Activated naive CD8-positive, alpha-beta T cell (primary cell): ENCODE measurements at regions not wholly inside any gene's neighbourhood (a gene's known extent, or its start where the extent isn't known, plus 50 kb on each side); places are given as distances from the start of the nearest gene placed in this dataset.
"Not testable (repeated sequence)": the region's sequence is repeated elsewhere in the genome, so short reads cannot be mapped to it uniquely, and the experiment has no call there.

ENCODE experiments used
- H3K27ac Mint-ChIP-seq: one replicate; pipeline ENCODE4 v1.8.0; 2021; ENCODE audit warnings: mixed read lengths
- H3K27me3 Mint-ChIP-seq: one replicate; pipeline ENCODE4 v1.8.0; 2021; ENCODE audit warnings: mixed read lengths
- H3K36me3 Mint-ChIP-seq: one replicate; pipeline ENCODE4 v1.8.0; 2021; ENCODE audit warnings: mixed read lengths
- H3K4me1 Mint-ChIP-seq: one replicate; pipeline ENCODE4 v1.8.0; 2021; ENCODE audit warnings: low read depth, mixed read lengths
- H3K4me3 Mint-ChIP-seq: one replicate; pipeline ENCODE4 v1.8.0; 2021; ENCODE audit warnings: mild to moderate bottlenecking, mixed read lengths
- H3K9me3 Mint-ChIP-seq: one replicate; pipeline ENCODE4 v1.8.0; 2021; ENCODE audit warnings: low read depth, mixed read lengths

- no peaks in the 10 kb centered on the region for H3K9me3 Mint-ChIP-seq
- H3K27me3 Mint-ChIP-seq, result peaks cover 14% of the 10 kb centered on the region
- H3K36me3 Mint-ChIP-seq, result no peaks in the 10 kb centered on the region
- no peak overlapping the region for H3K27ac Mint-ChIP-seq
- no peak overlapping the region for H3K4me3 Mint-ChIP-seq
- no peaks in the 10 kb centered on the region for H3K4me1 Mint-ChIP-seq
Observed at GRCh38 chr9:97766610-97767009, 69.5 kb upstream of the XPA start.

DNA sequence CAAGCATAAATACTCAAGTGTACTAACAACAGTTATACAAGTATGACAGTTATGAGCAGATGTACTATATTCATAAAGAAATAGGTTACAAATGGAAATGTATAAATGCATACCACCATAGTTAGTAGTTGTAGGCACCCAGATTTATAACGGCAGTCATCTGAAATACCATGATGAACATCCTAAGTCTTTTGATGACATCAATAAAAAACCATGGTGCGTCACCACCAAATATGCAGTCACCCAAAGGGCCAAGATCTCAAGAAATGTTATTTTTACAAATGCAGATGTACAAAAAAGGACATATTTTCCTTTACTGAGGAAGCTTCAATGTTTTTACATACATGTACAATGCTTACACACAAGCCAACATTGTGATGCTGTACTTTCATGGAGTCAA is 70.8 kb upstream of the XPA start:
- no peak overlapping the region for H3K4me3 Mint-ChIP-seq
- H3K4me1 Mint-ChIP-seq, result no peaks in the 10 kb centered on the region
- no peaks in the 10 kb centered on the region for H3K36me3 Mint-ChIP-seq
- H3K27me3 Mint-ChIP-seq, result peaks cover 10% of the 10 kb centered on the region
- no peak overlapping the region for H3K27ac Mint-ChIP-seq
- H3K9me3 Mint-ChIP-seq, result no peaks in the 10 kb centered on the region

- Mint-ChIP-seq H3K27ac (no peak overlapping the region), H3K36me3 (no peaks in the 10 kb centered on the region), H3K4me3 (no peak overlapping the region), H3K9me3 (no peaks in the 10 kb centered on the region), H3K4me1 (no peaks in the 10 kb centered on the region), H3K27me3 (peaks cover 10% of the 10 kb centered on the region)
Observed at GRCh38 chr9:97768746-97769145, 71.6 kb upstream of the XPA start.

GRCh38 chr9:97769208-97769607 is 72.1 kb upstream of the XPA start:
- Mint-ChIP-seq H3K36me3 (no peaks in the 10 kb centered on the region), H3K27me3 (peaks cover 12% of the 10 kb centered on the region), H3K4me3 (no peak overlapping the region), H3K9me3 (no peaks in the 10 kb centered on the region), H3K4me1 (no peaks in the 10 kb centered on the region), H3K27ac (no peak overlapping the region)

DNA sequence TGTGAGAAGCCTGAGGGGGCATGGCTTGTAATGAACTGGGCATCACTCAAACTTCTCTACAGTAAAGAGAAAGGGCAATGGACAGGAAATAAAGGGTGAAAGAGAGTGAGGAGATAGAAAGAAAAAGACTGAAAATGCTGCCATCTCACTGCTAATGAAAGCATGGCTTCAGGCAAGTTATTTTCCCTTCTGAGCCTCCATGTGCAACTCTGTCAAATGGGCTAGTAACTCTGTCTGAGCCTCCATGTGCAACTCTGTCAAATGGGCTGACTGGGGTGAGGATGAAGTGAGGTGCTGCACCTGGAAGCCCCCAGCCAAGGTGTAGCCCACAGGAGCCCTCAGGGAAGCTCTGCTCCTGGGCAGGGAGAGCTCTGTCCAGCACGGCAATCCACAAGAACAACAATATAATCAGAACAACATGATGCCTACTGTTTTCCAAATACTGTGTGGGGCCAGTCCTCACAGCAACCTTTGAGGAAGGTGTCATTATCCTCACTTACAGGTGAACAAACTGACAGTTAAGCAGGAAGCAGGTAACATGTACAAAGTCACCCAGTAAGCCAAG is 73.8 kb upstream of the XPA start:
- no peak overlapping the region for H3K27ac Mint-ChIP-seq
- no peaks in the 10 kb centered on the region for H3K9me3 Mint-ChIP-seq
- H3K36me3 Mint-ChIP-seq, result no peaks in the 10 kb centered on the region
- H3K4me3 Mint-ChIP-seq, result no peak overlapping the region
- H3K27me3 Mint-ChIP-seq, result peaks cover 13% of the 10 kb centered on the region
- H3K4me1 Mint-ChIP-seq, result no peaks in the 10 kb centered on the region

- Mint-ChIP-seq H3K36me3 (no peaks in the 10 kb centered on the region), H3K9me3 (no peaks in the 10 kb centered on the region)
Observed at GRCh38 chr9:97771641-97772040, 74.5 kb upstream of the XPA start.

DNA sequence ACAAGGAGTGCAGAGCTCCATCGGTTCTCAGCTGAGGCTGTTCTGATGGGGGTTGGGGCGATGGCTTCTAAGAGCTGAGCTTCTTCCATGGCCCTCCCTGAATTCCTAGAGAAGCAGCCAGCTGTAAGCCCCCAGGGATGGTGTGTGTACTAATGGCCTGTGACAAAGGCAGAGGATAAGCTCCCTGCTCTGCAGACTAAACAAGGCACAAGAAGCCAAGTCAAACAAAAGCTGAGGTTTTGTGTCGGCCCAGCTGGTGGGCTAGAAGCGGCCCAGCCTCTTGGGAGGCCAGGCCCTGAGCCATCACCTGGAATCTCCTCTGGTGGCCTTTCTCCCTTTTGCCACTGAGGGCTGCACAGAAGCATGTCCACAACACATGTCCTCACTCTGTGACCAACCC is 75.0 kb upstream of the XPA start:
- Mint-ChIP-seq H3K36me3 (no peaks in the 10 kb centered on the region), H3K27me3 (peaks cover 15% of the 10 kb centered on the region), H3K9me3 (no peaks in the 10 kb centered on the region), H3K4me1 (no peaks in the 10 kb centered on the region), H3K4me3 (no peak overlapping the region), H3K27ac (no peak overlapping the region)

More at GRCh38 chr9:97771641-97772040, 74.5 kb upstream of the XPA start:
- H3K4me1 Mint-ChIP-seq, result no peaks in the 10 kb centered on the region
- no peak overlapping the region for H3K27ac Mint-ChIP-seq
- H3K27me3 Mint-ChIP-seq, result peaks cover 15% of the 10 kb centered on the region
- H3K4me3 Mint-ChIP-seq, result no peak overlapping the region

DNA sequence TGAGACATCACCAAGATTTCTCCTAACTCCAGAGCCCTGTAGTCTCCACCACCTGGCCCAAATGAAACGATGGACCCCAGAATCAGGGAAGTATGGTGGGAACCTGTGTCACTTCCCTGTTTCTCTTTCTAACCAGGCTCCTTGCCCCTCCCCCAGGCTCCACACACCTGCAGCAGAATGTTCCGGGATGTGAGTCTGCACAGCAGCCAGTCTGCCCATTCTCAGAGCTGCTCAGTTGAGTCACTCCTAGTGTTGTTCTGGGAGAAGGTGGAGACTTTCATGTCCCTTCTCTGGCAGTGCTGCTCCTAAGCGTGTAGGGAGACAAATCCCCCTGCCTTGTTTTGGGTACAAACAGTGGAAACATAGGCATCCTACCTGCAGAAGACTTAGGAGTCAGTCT is 76.0 kb upstream of the XPA start:
- H3K4me3 Mint-ChIP-seq, result no peak overlapping the region
- no peaks in the 10 kb centered on the region for H3K9me3 Mint-ChIP-seq
- H3K36me3 Mint-ChIP-seq, result no peaks in the 10 kb centered on the region
- no peaks in the 10 kb centered on the region for H3K4me1 Mint-ChIP-seq
- H3K27ac Mint-ChIP-seq, result no peak overlapping the region
- H3K27me3 Mint-ChIP-seq, result peaks cover 15% of the 10 kb centered on the region

GRCh38 chr9:97773723-97774122 is 76.6 kb upstream of the XPA start:
- Mint-ChIP-seq H3K27me3 (peaks cover 15% of the 10 kb centered on the region), H3K4me1 (no peaks in the 10 kb centered on the region), H3K9me3 (no peaks in the 10 kb centered on the region), H3K4me3 (no peak overlapping the region), H3K27ac (no peak overlapping the region), H3K36me3 (peaks cover under 1% of the 10 kb centered on the region)

- no peaks in the 10 kb centered on the region for H3K9me3 Mint-ChIP-seq
- no peaks in the 10 kb centered on the region for H3K4me1 Mint-ChIP-seq
- peaks cover 16% of the 10 kb centered on the region for H3K27me3 Mint-ChIP-seq
- H3K4me3 Mint-ChIP-seq, result no peak overlapping the region
- H3K36me3 Mint-ChIP-seq, result peaks cover 4% of the 10 kb centered on the region
- H3K27ac Mint-ChIP-seq, result no peak overlapping the region
Observed at GRCh38 chr9:97774673-97775072, 77.5 kb upstream of the XPA start.

GRCh38 chr9:97778740-97779139 is 74.3 kb upstream of the FOXE1 start:
- H3K27me3 Mint-ChIP-seq, result peaks cover 10% of the 10 kb centered on the region
- H3K27ac Mint-ChIP-seq, H3K36me3 Mint-ChIP-seq, H3K4me3 Mint-ChIP-seq, H3K4me1 Mint-ChIP-seq, H3K9me3 Mint-ChIP-seq: not testable (repeated sequence)

GRCh38 chr9:97779608-97780007 is 73.4 kb upstream of the FOXE1 start:
- H3K27ac Mint-ChIP-seq, result no peak overlapping the region
- no peaks in the 10 kb centered on the region for H3K9me3 Mint-ChIP-seq
- H3K36me3 Mint-ChIP-seq, result peaks cover 4% of the 10 kb centered on the region
- peaks cover 9% of the 10 kb centered on the region for H3K27me3 Mint-ChIP-seq
- H3K4me3 Mint-ChIP-seq, result no peak overlapping the region
- no peaks in the 10 kb centered on the region for H3K4me1 Mint-ChIP-seq

- H3K4me1 Mint-ChIP-seq, result no peaks in the 10 kb centered on the region
- no peaks in the 10 kb centered on the region for H3K9me3 Mint-ChIP-seq
- peaks cover 7% of the 10 kb centered on the region for H3K27me3 Mint-ChIP-seq
- no peak overlapping the region for H3K27ac Mint-ChIP-seq
- peaks cover 4% of the 10 kb centered on the region for H3K36me3 Mint-ChIP-seq
- H3K4me3 Mint-ChIP-seq, result no peak overlapping the region
Observed at GRCh38 chr9:97781902-97782301, 71.1 kb upstream of the FOXE1 start.

- H3K9me3 Mint-ChIP-seq, result no peaks in the 10 kb centered on the region
- H3K36me3 Mint-ChIP-seq, result no peaks in the 10 kb centered on the region
- H3K27me3 Mint-ChIP-seq, result peaks cover 7% of the 10 kb centered on the region
- no peak overlapping the region for H3K4me3 Mint-ChIP-seq
- no peaks in the 10 kb centered on the region for H3K4me1 Mint-ChIP-seq
- no peak overlapping the region for H3K27ac Mint-ChIP-seq
Observed at GRCh38 chr9:97786341-97786740, 66.7 kb upstream of the FOXE1 start.

GRCh38 chr9:97787551-97787950 is 65.5 kb upstream of the FOXE1 start:
- H3K4me1 Mint-ChIP-seq, result no peaks in the 10 kb centered on the region
- no peak overlapping the region for H3K4me3 Mint-ChIP-seq
- peaks cover 7% of the 10 kb centered on the region for H3K27me3 Mint-ChIP-seq
- no peak overlapping the region for H3K27ac Mint-ChIP-seq
- no peaks in the 10 kb centered on the region for H3K9me3 Mint-ChIP-seq
- no peaks in the 10 kb centered on the region for H3K36me3 Mint-ChIP-seq

GRCh38 chr9:97788763-97789663 is 64.0 kb upstream of the FOXE1 start:
- Mint-ChIP-seq H3K36me3 (no peaks in the 10 kb centered on the region), H3K27ac (no peak overlapping the region), H3K27me3 (peaks cover 6% of the 10 kb centered on the region), H3K9me3 (no peaks in the 10 kb centered on the region), H3K4me1 (no peaks in the 10 kb centered on the region), H3K4me3 (no peak overlapping the region)
